CD8-positive, alpha-beta memory T cell (primary cell): ENCODE measurements at regions not wholly inside any gene's neighbourhood (a gene's known extent, or its start where the extent isn't known, plus 50 kb on each side); places are given as distances from the start of the nearest gene placed in this dataset.

Experiments used
- CTCF ChIA-PET: fragments of 350-600 bp; sonication (Branson Sonifier 250); formaldehyde crosslinking; loops from one replicate; lab custom pipeline; 2021; ENCODE audit warnings: antibody characterized with exemption; lab: Charles Lee
- POLR2A ChIA-PET: fragments of 350-600 bp; sonication (Branson Sonifier 250); formaldehyde crosslinking; loops from one replicate; lab custom pipeline; 2021; ENCODE audit warnings: antibody characterized with exemption; lab: Charles Lee
- DNase-seq, 5 donors: peaks; one replicate each; pipeline versions ENCODE4 v3.0.0 to v3.0.0-alpha.2; 2020 to 2022; ENCODE audit warnings: mixed read lengths in 1 of 5
- H3K27ac ChIP-seq: one replicate; pipeline ENCODE4 v1.7.0; 2013; ENCODE audit warnings: low read depth, mild to moderate bottlenecking, low read length, moderate library complexity
- H3K27me3 ChIP-seq: 2 replicates; pipeline ENCODE4 v1.7.0; 2013; ENCODE audit warnings: low read length, mild to moderate bottlenecking; ENCODE audit not compliant: insufficient read depth, poor library complexity, severe bottlenecking
- H3K36me3 ChIP-seq: 2 replicates; pipeline ENCODE4 v1.7.0; 2013; ENCODE audit warnings: mild to moderate bottlenecking, low read length, moderate library complexity; ENCODE audit not compliant: insufficient read depth
- H3K4me1 ChIP-seq: 2 replicates; pipeline ENCODE4 v1.7.0; 2013; ENCODE audit warnings: mild to moderate bottlenecking, low read length, moderate library complexity; ENCODE audit not compliant: insufficient read depth
- H3K4me3 ChIP-seq: 2 replicates; pipeline ENCODE4 v1.7.0; 2013; ENCODE audit warnings: mild to moderate bottlenecking, low read length
- H3K9me3 ChIP-seq: 2 replicates; pipeline ENCODE4 v1.7.0; 2013; ENCODE audit warnings: mild to moderate bottlenecking, low read length
- H3K27ac Mint-ChIP-seq, 8 donors: one replicate each; pipeline ENCODE4 v1.8.0; 2020 to 2021; ENCODE audit warnings: mixed read lengths in 8 of 8, mild to moderate bottlenecking in 6 of 8, inconsistent platforms in 3 of 8, moderate library complexity in 3 of 8
- H3K27me3 Mint-ChIP-seq, 2 donors: one replicate each; pipeline ENCODE4 v1.8.0; 2020 to 2021; ENCODE audit warnings: mixed read lengths in 2 of 2, mild to moderate bottlenecking in 1 of 2, moderate library complexity in 1 of 2
- H3K36me3 Mint-ChIP-seq, 3 donors: one replicate each; pipeline ENCODE4 v1.8.0; 2020 to 2021; ENCODE audit warnings: mixed read lengths in 3 of 3, inconsistent platforms in 1 of 3, mild to moderate bottlenecking in 1 of 3
- H3K4me1 Mint-ChIP-seq, 3 donors: one replicate each; pipeline ENCODE4 v1.8.0; 2020 to 2021; ENCODE audit warnings: mixed read lengths in 3 of 3, inconsistent platforms in 1 of 3, mild to moderate bottlenecking in 1 of 3
- H3K4me3 Mint-ChIP-seq, 7 donors: one replicate each; pipeline ENCODE4 v1.8.0; 2020 to 2021; ENCODE audit warnings: mixed read lengths in 7 of 7, mild to moderate bottlenecking in 6 of 7, moderate library complexity in 4 of 7, inconsistent platforms in 2 of 7
- H3K9me3 Mint-ChIP-seq, 5 donors: one replicate each; pipeline ENCODE4 v1.8.0; 2020 to 2022; ENCODE audit warnings: mixed read lengths in 5 of 5, mild to moderate bottlenecking in 3 of 5, moderate library complexity in 2 of 5, inconsistent platforms in 1 of 5

DNA sequence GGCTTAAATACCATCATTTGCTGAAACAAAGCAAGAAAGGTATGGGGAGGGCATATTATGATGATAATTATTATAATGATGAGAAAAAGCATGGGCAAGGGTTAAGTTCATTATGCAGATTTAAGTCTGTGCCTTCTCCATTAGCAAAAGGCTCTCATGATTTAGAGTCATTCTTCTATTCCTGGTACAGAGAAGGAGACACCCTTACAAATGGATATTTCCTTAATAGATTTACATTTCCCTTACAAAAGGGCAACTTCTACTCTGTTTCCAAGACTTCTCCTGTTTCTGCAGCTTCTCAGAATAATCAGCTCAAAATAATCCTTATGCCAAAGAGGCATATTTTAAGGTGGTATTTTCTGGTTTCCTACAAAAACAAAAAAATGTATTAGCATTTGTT, 121.1 kb upstream of the CAMK1G start:
- H3K9me3 ChIP-seq = no peaks in the 10 kb centered on the region
- ChIA-PET CTCF (no interaction called here), POLR2A (no interaction called here)
- DNase-seq = no peak
- Mint-ChIP-seq H3K27ac (no peak overlapping the region), H3K36me3 (no peaks in the 10 kb centered on the region), H3K27me3 (peaks cover 6 to 16% of the 10 kb centered on the region in 2 donors), H3K4me3 (no peak overlapping the region), H3K4me1 (no peaks in the 10 kb centered on the region), H3K9me3 (peaks cover 0 to 8% (median 6%) of the 10 kb centered on the region in 5 donors)
- H3K36me3 ChIP-seq = no peaks in the 10 kb centered on the region
- H3K4me1 ChIP-seq = no peaks in the 10 kb centered on the region
- H3K4me3 ChIP-seq = no peak overlapping the region
- no peak overlapping the region for H3K27ac ChIP-seq
- H3K27me3 ChIP-seq = no peaks in the 10 kb centered on the region

DNA sequence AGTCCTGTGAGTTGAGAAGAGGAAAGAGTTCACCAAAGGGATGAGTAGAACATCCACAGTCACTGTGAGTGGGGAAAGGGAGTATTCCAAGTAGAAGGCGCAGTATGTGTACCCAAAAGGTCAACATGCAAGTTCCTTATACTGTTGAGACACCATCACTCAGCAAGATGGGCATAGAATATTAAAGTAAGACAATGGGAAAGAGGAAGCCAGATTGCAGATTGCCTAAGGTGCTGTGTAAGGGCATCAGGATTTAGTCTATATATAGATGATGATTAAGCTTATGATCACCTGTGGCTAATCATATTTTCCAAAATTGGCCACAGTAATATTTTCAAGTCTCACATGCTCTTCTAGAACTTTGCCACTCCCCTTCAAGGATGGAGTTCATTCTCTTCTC, 120.1 kb upstream of the CAMK1G start:
- no peaks in the 10 kb centered on the region for H3K36me3 Mint-ChIP-seq
- Histone ChIP-seq H3K36me3 (no peaks in the 10 kb centered on the region), H3K27ac (no peak overlapping the region), H3K4me1 (no peaks in the 10 kb centered on the region), H3K4me3 (no peak overlapping the region), H3K27me3 (no peaks in the 10 kb centered on the region), H3K9me3 (no peaks in the 10 kb centered on the region)
- peaks cover 6 to 19% of the 10 kb centered on the region in 2 donors for H3K27me3 Mint-ChIP-seq
- no peak overlapping the region for H3K27ac Mint-ChIP-seq
- peaks cover 0 to 8% (median 6%) of the 10 kb centered on the region in 5 donors for H3K9me3 Mint-ChIP-seq
- POLR2A ChIA-PET = no interaction called here
- CTCF ChIA-PET = no interaction called here
- H3K4me1 Mint-ChIP-seq = no peaks in the 10 kb centered on the region
- no peak for DNase-seq
- no peak overlapping the region for H3K4me3 Mint-ChIP-seq

DNA sequence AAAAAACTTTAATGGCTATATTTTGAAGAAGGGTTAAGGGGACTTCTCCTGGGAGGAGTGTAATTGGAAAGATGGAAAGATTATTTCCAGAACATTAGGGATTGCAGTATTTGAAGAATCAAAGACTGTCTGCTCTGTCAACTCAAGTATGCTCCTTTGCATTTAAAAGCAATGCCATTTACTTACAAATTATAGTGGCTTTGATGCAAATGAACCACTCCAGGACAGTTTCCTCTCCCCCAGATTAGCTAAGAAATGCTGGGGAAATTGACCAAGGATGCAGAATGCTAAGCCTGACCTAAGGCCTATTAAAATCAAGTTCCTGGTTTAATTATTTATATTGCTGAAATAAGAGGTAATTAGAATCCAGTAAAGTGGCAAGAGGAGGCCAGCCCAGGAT, 110.5 kb upstream of the CAMK1G start:
- Histone ChIP-seq H3K27ac (no peak overlapping the region), H3K36me3 (no peaks in the 10 kb centered on the region), H3K27me3 (no peaks in the 10 kb centered on the region), H3K9me3 (no peaks in the 10 kb centered on the region), H3K4me3 (no peak overlapping the region), H3K4me1 (no peaks in the 10 kb centered on the region)
- no peak overlapping the region for H3K27ac Mint-ChIP-seq
- DNase-seq = no peak
- H3K9me3 Mint-ChIP-seq = peaks cover 0 to 13% (median 5%) of the 10 kb centered on the region in 5 donors
- CTCF ChIA-PET = no interaction called here
- no peaks in the 10 kb centered on the region for H3K4me1 Mint-ChIP-seq
- H3K4me3 Mint-ChIP-seq = no peak overlapping the region
- POLR2A ChIA-PET = no interaction called here
- H3K27me3 Mint-ChIP-seq = peaks cover 5 to 12% of the 10 kb centered on the region in 2 donors
- H3K36me3 Mint-ChIP-seq = no peaks in the 10 kb centered on the region

DNA sequence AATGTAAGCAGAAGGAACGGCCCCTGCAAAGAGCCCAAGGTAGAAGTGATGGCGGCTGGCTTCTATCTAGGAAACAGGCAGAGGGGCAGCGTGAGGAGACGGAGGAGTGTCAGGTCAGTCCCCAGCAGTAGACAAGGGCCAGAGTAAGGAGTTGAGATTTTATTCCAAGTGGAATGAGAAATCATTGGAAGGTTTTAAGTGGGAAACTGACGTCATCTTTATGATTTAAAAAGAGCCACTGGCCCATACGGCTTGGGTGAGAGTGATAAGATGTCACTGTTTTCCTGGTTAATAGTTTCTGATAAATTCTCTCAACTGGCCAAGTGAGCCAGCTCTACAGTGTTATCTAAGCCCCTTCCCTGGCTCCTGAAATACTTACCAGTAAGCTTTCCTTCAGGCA, 103.2 kb upstream of the CAMK1G start:
- Mint-ChIP-seq H3K4me3 (no peak overlapping the region), H3K9me3 (peaks cover 0 to 2% (median 0%) of the 10 kb centered on the region in 5 donors), H3K4me1 (peaks cover 4 to 15% (median 6%) of the 10 kb centered on the region in 3 donors), H3K27me3 (peaks cover 1 to 13% of the 10 kb centered on the region in 2 donors), H3K27ac (no peak overlapping the region), H3K36me3 (no peaks in the 10 kb centered on the region)
- DNase-seq = no peak
- Histone ChIP-seq H3K4me3 (no peak overlapping the region), H3K4me1 (no peaks in the 10 kb centered on the region), H3K9me3 (no peaks in the 10 kb centered on the region), H3K36me3 (no peaks in the 10 kb centered on the region), H3K27me3 (no peaks in the 10 kb centered on the region), H3K27ac (no peak overlapping the region)
- ChIA-PET CTCF (no interaction called here), POLR2A (no interaction called here)

DNA sequence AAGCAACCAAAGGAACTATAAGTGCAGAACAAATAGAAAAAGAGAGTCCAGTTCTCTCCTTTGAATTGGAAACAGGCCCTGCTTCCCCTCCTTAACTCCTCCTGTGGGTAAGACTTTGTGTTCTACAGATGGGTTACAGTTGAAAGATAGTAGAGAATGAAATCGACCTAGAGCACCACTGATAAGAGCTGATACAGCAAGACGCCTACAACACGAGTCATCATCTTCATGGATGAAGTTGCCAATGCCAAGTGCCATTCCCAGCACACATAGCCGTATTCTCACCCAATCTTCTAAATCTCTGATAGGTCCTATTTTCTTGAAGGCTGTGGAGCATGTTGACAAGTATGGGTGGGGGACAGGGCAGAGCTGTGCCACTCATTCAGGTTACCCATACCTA, 99.8 kb upstream of the CAMK1G start:
- Histone ChIP-seq H3K4me3 (no peak overlapping the region), H3K9me3 (no peaks in the 10 kb centered on the region), H3K27ac (no peak overlapping the region), H3K36me3 (no peaks in the 10 kb centered on the region), H3K4me1 (no peaks in the 10 kb centered on the region), H3K27me3 (no peaks in the 10 kb centered on the region)
- ChIA-PET CTCF (no interaction called here), POLR2A (no interaction called here)
- Mint-ChIP-seq H3K4me1 (peaks cover 6 to 15% (median 11%) of the 10 kb centered on the region in 3 donors), H3K36me3 (no peaks in the 10 kb centered on the region), H3K27me3 (peaks cover 4% of the 10 kb centered on the region in 2 donors), H3K4me3 (no peak overlapping the region), H3K9me3 (no peaks in the 10 kb centered on the region), H3K27ac (no peak overlapping the region)
- no peak for DNase-seq

DNA sequence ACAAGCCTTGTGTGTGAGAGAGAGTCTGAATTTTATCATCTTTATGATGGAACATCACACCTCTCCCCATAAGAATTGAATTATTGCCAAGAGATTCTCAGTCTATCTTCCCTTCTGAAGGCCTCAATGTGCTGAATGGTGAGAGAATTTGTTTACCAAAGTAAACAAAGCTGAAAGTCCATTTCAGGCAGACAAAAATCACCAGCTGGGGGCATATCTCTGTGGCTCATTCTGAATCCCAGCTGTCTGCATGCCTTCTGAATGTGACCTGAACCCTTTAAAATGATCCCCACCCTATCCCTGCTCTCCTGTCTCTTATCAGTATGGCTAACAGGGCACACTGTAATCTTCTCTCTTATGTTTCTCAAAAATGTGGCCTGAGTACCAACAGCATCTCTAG, 99.1 kb upstream of the CAMK1G start:
- DNase-seq = no peak
- POLR2A ChIA-PET = no interaction called here
- Histone ChIP-seq H3K27me3 (no peaks in the 10 kb centered on the region), H3K36me3 (no peaks in the 10 kb centered on the region), H3K27ac (no peak overlapping the region), H3K4me1 (no peaks in the 10 kb centered on the region), H3K4me3 (no peak overlapping the region), H3K9me3 (no peaks in the 10 kb centered on the region)
- H3K27me3 Mint-ChIP-seq = peaks cover 4% of the 10 kb centered on the region in 2 donors
- H3K9me3 Mint-ChIP-seq = no peaks in the 10 kb centered on the region
- peaks cover 6 to 15% (median 11%) of the 10 kb centered on the region in 3 donors for H3K4me1 Mint-ChIP-seq
- H3K36me3 Mint-ChIP-seq = no peaks in the 10 kb centered on the region
- H3K4me3 Mint-ChIP-seq = no peak overlapping the region
- H3K27ac Mint-ChIP-seq = no peak overlapping the region
- CTCF ChIA-PET = no interaction called here

DNA sequence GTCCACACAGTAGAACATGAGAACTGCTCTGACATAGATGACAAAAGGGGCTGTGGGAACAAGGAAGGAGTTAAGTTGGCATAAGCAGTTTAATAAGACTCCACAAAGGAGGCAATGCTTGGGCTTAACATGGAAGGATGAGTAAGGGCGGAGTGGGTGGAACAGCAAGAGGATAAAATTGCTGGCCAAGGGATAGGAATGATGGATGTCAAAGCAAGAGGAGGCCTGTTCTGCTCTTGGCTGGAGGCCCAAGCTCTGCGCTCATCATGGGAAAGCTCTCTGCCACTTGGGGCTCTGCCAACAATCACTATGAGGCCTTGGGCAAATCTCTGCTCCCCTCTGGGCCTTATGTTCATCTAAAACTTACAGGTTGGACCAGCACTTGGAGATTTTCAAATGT, 98.3 kb upstream of the CAMK1G start:
- H3K9me3 ChIP-seq = no peaks in the 10 kb centered on the region
- Mint-ChIP-seq H3K36me3 (no peaks in the 10 kb centered on the region), H3K27me3 (peaks cover 3 to 4% of the 10 kb centered on the region in 2 donors), H3K4me1 (peaks cover 6 to 15% (median 11%) of the 10 kb centered on the region in 3 donors), H3K4me3 (no peak overlapping the region), H3K9me3 (no peaks in the 10 kb centered on the region), H3K27ac (no peak overlapping the region)
- no peak overlapping the region for H3K27ac ChIP-seq
- CTCF ChIA-PET = no interaction called here
- DNase-seq = no peak
- H3K36me3 ChIP-seq = no peaks in the 10 kb centered on the region
- H3K4me1 ChIP-seq = no peaks in the 10 kb centered on the region
- H3K4me3 ChIP-seq = no peak overlapping the region
- POLR2A ChIA-PET = no interaction called here
- no peaks in the 10 kb centered on the region for H3K27me3 ChIP-seq

DNA sequence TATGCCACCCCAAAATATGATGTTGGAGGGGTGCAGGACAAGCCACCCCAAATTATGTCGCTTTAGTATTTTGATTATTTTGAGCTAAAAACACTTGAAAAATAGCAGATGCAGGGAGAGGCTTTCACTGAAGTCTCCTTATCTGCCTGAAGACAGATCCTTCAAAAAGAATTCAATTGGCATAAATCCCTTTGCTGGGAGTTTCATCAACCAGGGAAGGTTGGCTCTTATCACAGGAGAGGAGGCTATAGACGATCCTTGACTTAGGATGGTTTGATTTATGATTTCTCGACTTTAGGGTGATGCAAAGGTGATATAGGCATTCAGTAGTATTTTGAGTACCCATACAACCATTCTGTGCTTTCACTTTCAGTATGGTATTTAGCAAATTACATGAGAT, 97.8 kb upstream of the CAMK1G start:
- no peaks in the 10 kb centered on the region for H3K36me3 Mint-ChIP-seq

More for the DNA sequence above, 97.8 kb upstream of the CAMK1G start:
- Histone ChIP-seq H3K4me3 (no peak overlapping the region), H3K4me1 (no peaks in the 10 kb centered on the region), H3K27me3 (no peaks in the 10 kb centered on the region), H3K9me3 (no peaks in the 10 kb centered on the region), H3K36me3 (no peaks in the 10 kb centered on the region), H3K27ac (no peak overlapping the region)
- ChIA-PET POLR2A (no interaction called here), CTCF (no interaction called here)
- no peak for DNase-seq
- H3K4me1 Mint-ChIP-seq = peaks cover 6 to 15% (median 11%) of the 10 kb centered on the region in 3 donors
- H3K9me3 Mint-ChIP-seq = no peaks in the 10 kb centered on the region
- H3K27ac Mint-ChIP-seq = no peak overlapping the region
- no peak overlapping the region for H3K4me3 Mint-ChIP-seq
- peaks cover 5 to 6% of the 10 kb centered on the region in 2 donors for H3K27me3 Mint-ChIP-seq
